GM21528 (cell line): ENCODE measurements at regions not wholly inside any gene's neighbourhood (a gene's known extent, or its start where the extent isn't known, plus 50 kb on each side); places are given as distances from the start of the nearest gene placed in this dataset.
"Not testable (repeated sequence)": the region's sequence is repeated elsewhere in the genome, so short reads cannot be mapped to it uniquely, and the experiment has no call there.

Source experiments
- ATAC-seq: cut with Tn5 transposase; IDR thresholded peaks from one replicate; pipeline ENCODE4 v1.9.1; 2021; ENCODE audit warnings: mild to moderate bottlenecking, moderate library complexity; ENCODE audit not compliant: unreplicated experiment, low FRiP score

DNA sequence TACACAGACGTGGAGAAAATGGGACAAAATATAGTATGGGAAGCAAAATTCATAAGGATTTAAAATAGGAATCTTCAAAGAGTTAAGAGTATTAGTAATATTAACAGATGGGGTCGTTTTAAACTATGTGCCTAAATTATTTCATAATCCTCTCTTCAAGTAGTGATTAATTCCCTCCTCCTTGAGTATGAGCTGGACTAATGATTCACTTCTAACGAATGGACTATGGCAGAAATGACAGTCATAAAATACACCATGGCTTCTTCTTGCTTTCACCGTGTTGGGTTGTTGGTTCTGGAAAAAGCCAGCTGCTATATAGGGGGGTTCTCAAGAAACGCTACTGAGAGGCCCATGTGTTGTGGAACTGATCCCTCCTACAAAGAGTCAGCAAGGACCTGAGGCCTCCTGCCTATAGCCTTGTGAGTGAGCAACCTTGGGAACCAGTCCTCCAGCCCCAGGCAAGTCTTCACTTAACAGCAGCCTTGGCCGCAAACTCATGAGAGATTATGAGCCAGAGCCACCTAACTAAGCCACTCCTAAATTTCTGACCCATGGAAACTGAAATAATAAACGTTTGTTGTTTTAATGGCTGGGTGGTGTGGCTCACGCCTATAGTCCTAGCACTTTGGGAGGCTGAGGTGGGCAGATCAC, 64.8 kb upstream of the ABHD2 start:
- ATAC-seq, result no peak

DNA sequence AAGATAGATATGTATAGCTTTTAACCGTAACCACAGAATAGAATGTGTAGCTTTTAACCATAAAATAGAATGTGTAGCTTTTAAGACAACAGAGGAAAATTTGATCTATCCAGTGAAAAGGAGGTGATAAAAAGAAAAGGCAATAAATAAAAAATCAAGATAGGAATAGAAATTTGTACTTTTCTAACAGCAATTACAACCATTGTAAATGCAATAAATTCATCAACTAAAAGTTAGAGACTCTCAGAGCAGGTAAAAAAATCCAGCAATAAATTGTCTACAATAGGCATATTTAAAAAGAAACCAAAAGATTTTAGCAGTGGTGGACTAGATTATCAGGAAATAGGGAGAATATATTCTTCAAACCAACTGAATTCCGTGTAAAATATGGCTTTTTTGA, 63.8 kb upstream of the ABHD2 start:
- ATAC-seq, result no peak

GRCh38 chr15:89026167-89026566, 62.1 kb upstream of the ABHD2 start:
- ATAC-seq, result no peak

DNA sequence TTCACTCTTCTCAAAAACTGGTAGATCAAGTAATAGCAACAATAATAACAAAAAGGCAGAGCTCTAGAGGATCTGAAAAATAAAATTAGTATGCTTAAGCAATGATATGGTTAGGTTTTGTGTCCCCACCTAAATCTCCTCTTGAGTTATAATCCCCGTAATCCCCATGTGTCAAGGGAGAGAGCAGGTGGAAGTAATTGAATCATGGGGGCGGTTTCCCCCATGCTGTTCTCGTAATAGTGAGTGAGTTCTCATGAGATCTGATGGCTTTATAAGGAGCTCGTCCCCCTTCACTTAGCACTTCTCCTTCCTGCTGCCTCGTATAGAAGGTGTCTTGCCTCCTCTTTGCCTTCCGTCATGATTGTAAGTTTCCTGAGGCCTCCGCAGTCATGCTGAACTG, 60.2 kb upstream of the ABHD2 start:
- no peak for ATAC-seq

DNA sequence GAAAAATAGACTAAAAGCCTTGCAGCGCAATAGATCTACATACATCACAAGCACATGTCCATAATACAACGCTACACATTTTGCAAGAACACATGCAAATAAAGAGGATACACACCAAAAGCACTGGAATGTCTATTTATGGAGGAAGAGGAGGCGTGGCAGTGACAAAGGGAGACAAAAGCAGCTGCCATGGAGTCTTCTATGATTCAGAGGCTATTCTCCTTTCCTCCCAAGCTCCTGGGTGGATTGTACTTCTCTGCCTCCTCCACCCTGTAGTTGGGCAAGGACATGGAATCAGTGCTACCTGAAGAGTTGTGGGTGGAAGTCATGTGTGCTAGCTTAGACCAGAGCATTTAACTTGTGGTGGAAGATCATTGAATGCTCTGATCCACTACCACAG, 57.9 kb upstream of the ABHD2 start:
- no peak for ATAC-seq

- ATAC-seq, result not testable (repeated sequence)
Measured at GRCh38 chr15:89031637-89032285, 56.5 kb upstream of the ABHD2 start.

DNA sequence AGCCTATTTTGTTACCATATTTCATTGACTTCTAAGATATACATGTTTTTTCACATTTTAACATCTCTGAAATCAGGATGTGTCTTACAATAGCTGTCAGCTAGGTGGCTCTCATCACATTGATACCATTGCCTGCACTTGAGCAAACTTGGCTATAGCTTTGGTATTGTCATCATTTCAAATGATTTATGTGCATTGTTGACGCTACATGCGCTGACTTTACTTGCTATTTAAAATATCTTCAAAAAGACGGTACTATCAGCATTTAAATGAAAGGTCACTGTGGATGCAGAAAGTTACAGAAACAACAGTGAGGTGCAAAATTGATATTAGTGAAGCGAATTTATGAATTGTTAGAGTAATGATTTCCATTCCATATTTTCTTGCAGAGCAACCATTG, 54.0 kb upstream of the ABHD2 start:
- no peak for ATAC-seq

GRCh38 chr15:89035150-89035549, 53.1 kb upstream of the ABHD2 start:
- ATAC-seq, result no peak

- no peak for ATAC-seq
Measured at GRCh38 chr15:89035658-89036057, 52.6 kb upstream of the ABHD2 start.

DNA sequence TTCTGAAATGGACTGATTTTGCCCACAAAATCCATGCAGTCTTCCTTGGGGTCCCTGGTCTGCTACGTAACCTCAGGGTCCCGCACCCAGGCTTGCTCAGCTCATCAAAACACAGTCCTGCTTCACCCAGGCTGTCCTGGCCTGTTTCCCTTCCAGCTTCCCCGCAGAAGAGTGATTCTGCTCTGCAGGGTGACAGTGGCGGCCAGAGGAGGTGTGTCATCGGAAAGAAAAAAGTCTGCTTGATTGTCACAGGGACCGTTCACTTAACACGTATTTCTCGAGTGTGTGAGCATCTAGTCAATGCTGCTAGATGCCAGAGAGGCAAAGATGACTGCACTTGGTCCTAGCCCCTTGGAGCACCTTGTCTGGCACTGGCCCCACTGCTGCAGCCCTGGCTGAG, 50.1 kb upstream of the ABHD2 start:
- ATAC-seq, result no peak
